K562 (cell line): ENCODE measurements at regions not wholly inside any gene's neighbourhood (a gene's known extent, or its start where the extent isn't known, plus 50 kb on each side); places are given as distances from the start of the nearest gene placed in this dataset.

Experiments used
- ATF1 ChIP-seq, 2 experiments: fragments of 450-650 bp in 1 of 2; IDR thresholded peaks; 2 replicates each; pipeline ENCODE4 v1.6.1; 2016; ENCODE audit warnings: missing compliant biosample characterization in 1 of 2, missing genetic modification characterization in 1 of 2
- CBX5 ChIP-seq: IDR thresholded peaks from 2 replicates; pipeline ENCODE4 v1.6.1; 2014; ENCODE audit warnings: low read depth, borderline replicate concordance
- FOXA3 ChIP-seq, 2 experiments: fragments of 450-650 bp in 1 of 2; sonication (generic) in 1 of 2; formaldehyde crosslinking; IDR thresholded peaks in 1 of 2; conservative IDR thresholded peaks in 1 of 2; 2 replicates each; pipeline versions ENCODE4 v1.4.0 to v1.8.0; 2020 to 2022; ENCODE audit warnings: mild to moderate bottlenecking in 2 of 2, missing genetic modification reagents in 1 of 2
- GABPB2 ChIP-seq: fragments of 250-450 bp; sonication (Bioruptor Pico); conservative IDR thresholded peaks from 2 replicates; pipeline ENCODE4 v1.5.1; 2021; ENCODE audit warnings: mild to moderate bottlenecking
- HDAC2 ChIP-seq: fragments of 450-650 bp; IDR thresholded peaks from 2 replicates; pipeline ENCODE4 v1.6.1; 2016; ENCODE audit warnings: mild to moderate bottlenecking
- KAT2B ChIP-seq: IDR thresholded peaks from one replicate; pipeline ENCODE4 v1.6.1; 2012; ENCODE audit warnings: low read depth, mild to moderate bottlenecking, control low read depth, inconsistent platforms, low read length, moderate library complexity
- NR2C1 ChIP-seq, 2 experiments: fragments of 450-650 bp; IDR thresholded peaks; 2 replicates each; pipeline ENCODE4 v1.6.1; 2017; ENCODE audit warnings: mild to moderate bottlenecking in 2 of 2, antibody characterized with exemption in 1 of 2, inconsistent platforms in 1 of 2, missing compliant biosample characterization in 1 of 2, missing genetic modification characterization in 1 of 2
- POLR2A ChIP-seq: fragments of 450-650 bp; conservative IDR thresholded peaks from 2 replicates; pipeline ENCODE4 v1.6.1; 2016
- POLR2AphosphoS2 ChIP-seq: IDR thresholded peaks from 2 replicates; pipeline ENCODE4 v1.6.1; 2012; ENCODE audit warnings: low read length, improper control_type of control experiment
- POLR2G ChIP-seq: fragments of 200-400 bp; formaldehyde crosslinking; IDR thresholded peaks from 2 replicates; pipeline ENCODE4 v1.6.1; 2017; ENCODE audit warnings: low read depth, mild to moderate bottlenecking, antibody characterized with exemption, low read length, moderate library complexity
- PRDM10 ChIP-seq: fragments of 450-650 bp; IDR thresholded peaks from 2 replicates; pipeline ENCODE4 v1.6.1; 2018; ENCODE audit not compliant: partially characterized antibody
- RB1 ChIP-seq: fragments of 450-650 bp; IDR thresholded peaks from 2 replicates; pipeline ENCODE4 v1.6.1; 2017; ENCODE audit warnings: low read depth, mild to moderate bottlenecking
- RNF2 ChIP-seq: sonication (generic); IDR thresholded peaks from 2 replicates; pipeline ENCODE4 v1.6.1; 2016
- SETDB1 ChIP-seq: IDR thresholded peaks from one replicate; pipeline ENCODE4 v1.6.1; 2012; ENCODE audit warnings: low read length, control low read depth, inconsistent platforms
- TAF1 ChIP-seq: IDR thresholded peaks from 2 replicates; pipeline ENCODE4 v1.6.1; 2011; ENCODE audit warnings: mild to moderate bottlenecking, low read length, moderate library complexity; ENCODE audit not compliant: insufficient read depth, control insufficient read depth, severe bottlenecking; ENCODE audit errors: extremely low read depth
- ZBTB49 ChIP-seq: sonication (generic); formaldehyde crosslinking; IDR thresholded peaks from 2 replicates; pipeline ENCODE4 v1.8.0; 2022; ENCODE audit warnings: missing genetic modification reagents, mild to moderate bottlenecking, borderline replicate concordance
- ZNF511 ChIP-seq: sonication (generic); formaldehyde crosslinking; IDR thresholded peaks from 2 replicates; pipeline ENCODE4 v1.8.0; 2022; ENCODE audit warnings: mild to moderate bottlenecking, missing genetic modification reagents
- ZNF699 ChIP-seq: fragments of 250-450 bp; sonication (Bioruptor Pico); IDR thresholded peaks from 2 replicates; pipeline ENCODE4 v1.8.0; 2021; ENCODE audit warnings: mild to moderate bottlenecking, moderate library complexity; ENCODE audit not compliant: insufficient replicate concordance
- TF ChIP-seq, protein P1 (sequence below): sonication (generic); formaldehyde crosslinking; IDR thresholded peaks from 2 replicates; pipeline ENCODE4 v1.8.1; 2022; ENCODE audit warnings: missing genetic modification reagents

DNA sequence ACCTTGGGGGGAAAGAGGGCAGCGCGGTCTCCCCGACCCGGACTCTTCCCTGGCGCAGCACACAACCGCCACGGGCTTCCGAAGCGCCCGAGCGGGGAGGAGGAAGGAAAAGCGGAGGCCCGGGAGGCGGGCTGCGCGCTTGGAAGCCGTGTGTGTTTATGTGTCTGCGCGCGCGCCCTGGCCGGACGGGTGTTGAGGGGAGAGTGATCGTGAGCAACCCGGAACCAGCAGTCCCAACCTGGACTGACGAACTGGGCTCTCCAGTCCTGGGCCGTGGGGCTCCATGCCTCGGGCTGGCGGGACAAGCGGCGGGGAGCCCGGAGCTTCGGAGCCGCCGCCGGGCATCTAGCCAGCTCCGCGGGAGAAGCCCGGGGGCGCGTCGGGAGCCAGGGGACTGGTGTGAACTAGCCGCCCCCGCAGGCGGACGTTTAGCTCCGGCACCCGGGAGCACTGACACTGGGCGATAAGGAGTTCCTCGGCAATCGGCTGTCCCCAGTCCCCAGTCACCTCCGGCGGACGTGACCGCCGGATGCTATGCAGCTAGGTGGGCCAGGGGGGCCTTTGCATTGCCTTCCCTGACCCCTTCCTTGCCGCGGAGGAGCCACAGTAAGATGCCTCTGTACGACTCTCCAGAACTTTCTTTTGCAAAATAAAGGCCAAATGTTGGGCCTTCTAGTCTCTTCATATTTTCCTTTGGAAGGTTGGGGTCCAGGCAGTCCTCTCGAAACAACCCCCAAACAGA lies 74.8 kb upstream of the BCOR start (continued):
- no peak for TF ChIP-seq HDAC2
- no peak for TF ChIP-seq GABPB2
- no peak for TF ChIP-seq ZNF511
- TF ChIP-seq TAF1, result peak; percentile 68
- TF ChIP-seq, protein P1, sequence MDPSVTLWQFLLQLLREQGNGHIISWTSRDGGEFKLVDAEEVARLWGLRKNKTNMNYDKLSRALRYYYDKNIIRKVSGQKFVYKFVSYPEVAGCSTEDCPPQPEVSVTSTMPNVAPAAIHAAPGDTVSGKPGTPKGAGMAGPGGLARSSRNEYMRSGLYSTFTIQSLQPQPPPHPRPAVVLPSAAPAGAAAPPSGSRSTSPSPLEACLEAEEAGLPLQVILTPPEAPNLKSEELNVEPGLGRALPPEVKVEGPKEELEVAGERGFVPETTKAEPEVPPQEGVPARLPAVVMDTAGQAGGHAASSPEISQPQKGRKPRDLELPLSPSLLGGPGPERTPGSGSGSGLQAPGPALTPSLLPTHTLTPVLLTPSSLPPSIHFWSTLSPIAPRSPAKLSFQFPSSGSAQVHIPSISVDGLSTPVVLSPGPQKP (CRISPR knock-in tag), result no peak
- no peak for TF ChIP-seq ATF1 (CRISPR knock-in tag; IDR thresholded peaks at IDR 0.05)
- peak; percentile 78 for TF ChIP-seq ATF1 (tag; IDR thresholded peaks at IDR 0.05)
- TF ChIP-seq RNF2, result peak; percentile 100
- TF ChIP-seq NR2C1 (IDR thresholded peaks at IDR 0.05), result no peak
- TF ChIP-seq NR2C1 (tag; IDR thresholded peaks at IDR 0.05), result no peak; the same call in 1 of the 2 replicates
- TF ChIP-seq FOXA3 (CRISPR knock-in tag; conservative IDR thresholded peaks at IDR 0.05 in 1 of 2, IDR thresholded peaks at IDR 0.05 in 1 of 2), result no peak
- no peak for TF ChIP-seq POLR2AphosphoS2
- peak; percentile 22 for TF ChIP-seq PRDM10
- no peak for TF ChIP-seq ZNF699 (CRISPR knock-in tag)
- TF ChIP-seq SETDB1, result no peak
- TF ChIP-seq CBX5, result no peak
- TF ChIP-seq ZBTB49 (CRISPR knock-in tag), result no peak
- TF ChIP-seq POLR2G, result peak; percentile 91
- TF ChIP-seq KAT2B, result no peak
- TF ChIP-seq POLR2A, result peak; percentile 67
- TF ChIP-seq RB1, result peak; percentile 47
